ENCODE measurements at regions not wholly inside any gene's neighbourhood (a gene's known extent, or its start where the extent isn't known, plus 50 kb on each side); places are given as distances from the start of the nearest gene placed in this dataset.
"Not testable (repeated sequence)": the region's sequence is repeated elsewhere in the genome, so short reads cannot be mapped to it uniquely, and the experiment has no call there.

GRCh38 chr10:109274681-109275080 is 648.6 kb downstream of the XPNPEP1 start:
- no peak for DNase-seq (ENCODE audit: low spot score)

- DNase-seq (ENCODE audit: low spot score), result no peak
Observed at GRCh38 chr10:109270173-109270572, 653.1 kb downstream of the XPNPEP1 start.

GRCh38 chr10:109264004-109264403 is 659.3 kb downstream of the XPNPEP1 start:
- no peak for DNase-seq (ENCODE audit: low spot score)

- DNase-seq (ENCODE audit: low spot score), result no peak
Observed at GRCh38 chr10:109261231-109261630, 662.1 kb downstream of the XPNPEP1 start.

GRCh38 chr10:109259293-109259692 is 664.0 kb downstream of the XPNPEP1 start:
- no peak for DNase-seq (ENCODE audit: low spot score)

- no peak for DNase-seq (ENCODE audit: low spot score)
Observed at GRCh38 chr10:109253306-109253705, 670.0 kb downstream of the XPNPEP1 start.

GRCh38 chr10:109250152-109250551 is 673.2 kb downstream of the XPNPEP1 start:
- no peak for DNase-seq (ENCODE audit: low spot score)

- DNase-seq (ENCODE audit: low spot score), result no peak
Observed at GRCh38 chr10:109247814-109248213, 675.5 kb downstream of the XPNPEP1 start.

- DNase-seq (ENCODE audit: low spot score), result no peak
Observed at GRCh38 chr10:109245821-109246220, 677.5 kb downstream of the XPNPEP1 start.

- DNase-seq (ENCODE audit: low spot score), result no peak
Observed at GRCh38 chr10:109239371-109239770, 683.9 kb downstream of the XPNPEP1 start.

GRCh38 chr10:109237682-109238081 is 685.6 kb downstream of the XPNPEP1 start:
- no peak for DNase-seq (ENCODE audit: low spot score)

GRCh38 chr10:109237050-109237449 is 686.3 kb downstream of the XPNPEP1 start:
- DNase-seq (ENCODE audit: low spot score), result no peak

- not testable (repeated sequence) for DNase-seq (ENCODE audit: low spot score)
Observed at GRCh38 chr10:109223533-109223932, 699.8 kb downstream of the XPNPEP1 start.

GRCh38 chr10:109219935-109220605 is 703.2 kb downstream of the XPNPEP1 start:
- DNase-seq (ENCODE audit: low spot score), result no peak

- no peak for DNase-seq (ENCODE audit: low spot score)
Observed at GRCh38 chr10:109218207-109218606, 705.1 kb downstream of the XPNPEP1 start.

GRCh38 chr10:109215291-109216075 is 707.8 kb downstream of the XPNPEP1 start:
- no peak for DNase-seq (ENCODE audit: low spot score)

GRCh38 chr10:109214891-109215290 is 708.4 kb downstream of the XPNPEP1 start:
- DNase-seq (ENCODE audit: low spot score), result not testable (repeated sequence)

- DNase-seq (ENCODE audit: low spot score), result no peak
Observed at GRCh38 chr10:109207361-109207760, 716.0 kb downstream of the XPNPEP1 start.

- DNase-seq (ENCODE audit: low spot score), result no peak
Observed at GRCh38 chr10:109205929-109206585, 717.3 kb downstream of the XPNPEP1 start.

GRCh38 chr10:109203646-109204353 is 719.5 kb downstream of the XPNPEP1 start:
- no peak for DNase-seq (ENCODE audit: low spot score)

- DNase-seq (ENCODE audit: low spot score), result no peak
Observed at GRCh38 chr10:109202111-109202510, 721.2 kb downstream of the XPNPEP1 start.

- no peak for DNase-seq (ENCODE audit: low spot score)
Observed at GRCh38 chr10:109200646-109201045, 722.7 kb downstream of the XPNPEP1 start.
